LoVo (cell line): ENCODE measurements at regions not wholly inside any gene's neighbourhood (a gene's known extent, or its start where the extent isn't known, plus 50 kb on each side); places are given as distances from the start of the nearest gene placed in this dataset.
"Not testable (repeated sequence)": the region's sequence is repeated elsewhere in the genome, so short reads cannot be mapped to it uniquely, and the experiment has no call there.

Experiments used
- DNase-seq: peaks from one replicate; pipeline ENCODE4 v3.0.0-alpha.2; 2016; ENCODE audit warnings: low spot score

GRCh38 chr21:35800796-35801385 is 259.4 kb downstream of the SETD4 start:
- DNase-seq = peak; percentile 11

GRCh38 chr21:35796844-35797243 is 263.5 kb downstream of the SETD4 start:
- DNase-seq = no peak

GRCh38 chr21:35794527-35794926 is 265.8 kb downstream of the SETD4 start:
- not testable (repeated sequence) for DNase-seq

GRCh38 chr21:35792569-35793305 is 267.6 kb downstream of the SETD4 start:
- DNase-seq = no peak

- DNase-seq = no peak
Measured at GRCh38 chr21:35791541-35792325, 268.6 kb downstream of the SETD4 start.

GRCh38 chr21:35783721-35784120 is 276.6 kb downstream of the SETD4 start:
- DNase-seq = no peak

- no peak for DNase-seq
Measured at GRCh38 chr21:35782667-35783066, 277.7 kb downstream of the SETD4 start.

- DNase-seq = no peak
Measured at GRCh38 chr21:35780983-35781382, 279.3 kb downstream of the SETD4 start.

GRCh38 chr21:35779690-35780570 is 280.4 kb downstream of the SETD4 start:
- peak; percentile 40 for DNase-seq

GRCh38 chr21:35779167-35779566 is 281.2 kb downstream of the SETD4 start:
- DNase-seq = no peak

GRCh38 chr21:35777081-35777480 is 283.2 kb downstream of the SETD4 start:
- DNase-seq = no peak

- no peak for DNase-seq
Measured at GRCh38 chr21:35775778-35776544, 284.4 kb downstream of the SETD4 start.

GRCh38 chr21:35770101-35770945 is 290.0 kb downstream of the SETD4 start:
- DNase-seq = no peak

GRCh38 chr21:35768187-35768586 is 292.1 kb downstream of the SETD4 start:
- no peak for DNase-seq

- DNase-seq = no peak
Measured at GRCh38 chr21:35764586-35764985, 295.7 kb downstream of the SETD4 start.

- no peak for DNase-seq
Measured at GRCh38 chr21:35764077-35764476, 296.2 kb downstream of the SETD4 start.

- no peak for DNase-seq
Measured at GRCh38 chr21:35754583-35754982, 305.7 kb downstream of the SETD4 start.

GRCh38 chr21:35753308-35753707 is 307.0 kb downstream of the SETD4 start:
- DNase-seq = no peak

- no peak for DNase-seq
Measured at GRCh38 chr21:35751171-35751570, 309.2 kb downstream of the SETD4 start.

- DNase-seq = no peak
Measured at GRCh38 chr21:35749904-35750303, 310.4 kb downstream of the SETD4 start.
